Neutrophil (primary cell): ENCODE measurements at regions not wholly inside any gene's neighbourhood (a gene's known extent, or its start where the extent isn't known, plus 50 kb on each side); places are given as distances from the start of the nearest gene placed in this dataset.
"Not testable (repeated sequence)": the region's sequence is repeated elsewhere in the genome, so short reads cannot be mapped to it uniquely, and the experiment has no call there.

ENCODE experiments used
- H3K27ac ChIP-seq: fragments of 200-600 bp; sonication (generic); 2 replicates; pipeline ENCODE4 v1.5.1; 2016; ENCODE audit warnings: mild to moderate bottlenecking, moderate library complexity
- H3K27me3 ChIP-seq: fragments of 200-600 bp; sonication (generic); 2 replicates; pipeline ENCODE4 v1.6.0; 2016; ENCODE audit warnings: mild to moderate bottlenecking
- H3K36me3 ChIP-seq: fragments of 200-600 bp; sonication (generic); 2 replicates; pipeline ENCODE4 v1.5.1; 2017
- H3K4me1 ChIP-seq, 2 experiments: fragments of 200-600 bp in 1 of 2; sonication (generic) in 1 of 2; 1 replicate in 1 of 2; 2 replicates in 1 of 2; pipeline versions ENCODE4 v1.5.1 to v1.6.1; 2013 to 2016; ENCODE audit warnings: low read depth in 1 of 2, low read length in 1 of 2, mild to moderate bottlenecking in 1 of 2, moderate library complexity in 1 of 2; ENCODE audit not compliant: control insufficient read depth in 1 of 2, insufficient read depth in 1 of 2
- H3K4me3 ChIP-seq, 2 experiments: fragments of 200-600 bp in 1 of 2; sonication (generic) in 1 of 2; 1 replicate in 1 of 2; 2 replicates in 1 of 2; pipeline ENCODE4 v1.5.1; 2013 to 2016; ENCODE audit warnings: low read depth in 1 of 2, low read length in 1 of 2, mild to moderate bottlenecking in 1 of 2, moderate library complexity in 1 of 2
- H3K9me3 ChIP-seq: fragments of 200-600 bp; sonication (generic); 2 replicates; pipeline ENCODE4 v1.5.1; 2016
- CTCF ChIP-seq: fragments of 200-600 bp; sonication (generic); IDR thresholded peaks from 2 replicates; pipeline ENCODE4 v1.5.1; 2016; ENCODE audit warnings: antibody characterized with exemption

DNA sequence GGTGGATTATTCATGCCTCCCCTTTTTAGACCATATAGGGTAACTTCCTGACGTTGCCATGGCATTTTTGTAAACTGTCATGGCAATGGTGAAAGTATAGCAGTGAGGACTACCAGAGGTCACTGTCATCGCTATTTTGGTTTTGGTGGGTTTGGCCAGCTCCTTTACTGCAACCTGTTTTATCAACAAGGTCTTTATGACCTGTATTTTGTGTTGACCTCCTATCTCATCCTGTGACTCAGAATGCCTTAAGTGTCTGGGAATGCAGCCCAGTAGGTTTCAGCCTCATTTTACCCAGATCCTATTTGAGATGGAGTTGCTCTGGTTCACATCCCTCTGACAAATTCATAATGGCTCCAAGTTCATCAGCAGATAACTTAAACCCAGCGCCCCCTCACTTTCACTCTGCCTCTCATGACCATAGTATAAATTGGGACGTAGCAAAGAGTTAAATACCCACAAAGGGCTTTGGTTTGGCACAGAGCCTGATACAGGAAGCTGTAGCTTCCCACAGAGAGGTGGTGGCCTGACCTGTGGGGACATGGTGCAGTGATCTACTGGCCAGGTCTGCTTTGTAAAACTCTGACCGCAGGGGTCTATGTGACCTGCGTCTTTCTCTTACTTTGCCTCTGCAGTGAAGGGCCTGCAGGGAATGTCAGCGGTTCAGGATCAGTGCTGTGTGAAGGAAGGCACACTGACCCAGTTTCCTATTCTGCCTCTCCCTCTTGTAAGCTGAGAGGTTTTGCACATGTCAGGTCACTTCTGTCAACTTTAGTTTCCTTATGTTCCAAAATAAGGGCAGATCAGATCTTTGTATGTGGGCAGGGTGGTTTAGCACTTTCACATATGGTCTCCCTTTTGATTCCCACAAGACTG is 78.1 kb upstream of the ZNF644 start:
- no peak overlapping the region for H3K4me3 ChIP-seq
- no peak for TF ChIP-seq CTCF
- H3K36me3 ChIP-seq = no peaks in the 10 kb centered on the region
- no peak overlapping the region for H3K27ac ChIP-seq
- H3K4me1 ChIP-seq = no peaks in the 10 kb centered on the region
- H3K9me3 ChIP-seq = no peaks in the 10 kb centered on the region
- H3K27me3 ChIP-seq = peaks cover 60% of the 10 kb centered on the region

- H3K4me1 ChIP-seq = no peaks in the 10 kb centered on the region
- H3K27me3 ChIP-seq = peaks cover 53% of the 10 kb centered on the region
- H3K36me3 ChIP-seq = no peaks in the 10 kb centered on the region
- no peaks in the 10 kb centered on the region for H3K9me3 ChIP-seq
- no peak overlapping the region for H3K4me3 ChIP-seq
- no peak for TF ChIP-seq CTCF
- no peak overlapping the region for H3K27ac ChIP-seq
Measured at GRCh38 chr1:91098299-91098906, 76.6 kb upstream of the ZNF644 start.

DNA sequence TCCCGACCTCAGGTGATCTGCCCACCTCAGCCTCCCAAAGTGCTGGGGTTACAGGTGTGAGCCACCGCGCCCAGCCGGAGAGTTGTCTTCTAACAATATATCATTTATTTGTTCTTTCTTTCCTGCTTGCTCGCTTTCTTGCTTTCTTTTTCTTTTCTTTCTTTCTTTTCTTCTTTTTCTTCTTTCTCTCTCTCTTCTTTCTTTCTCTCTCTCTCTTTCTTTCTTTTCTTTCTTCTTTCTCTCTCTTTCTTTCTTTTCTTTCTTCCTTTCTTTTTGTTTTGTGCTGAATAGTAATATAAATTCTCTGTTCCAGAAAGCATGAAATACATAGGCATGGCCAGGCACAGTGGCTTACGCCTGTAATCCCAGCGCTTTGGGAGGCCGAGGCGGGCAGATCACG is 73.5 kb upstream of the ZNF644 start:
- H3K9me3 ChIP-seq = not testable (repeated sequence)
- peaks cover 40% of the 10 kb centered on the region for H3K27me3 ChIP-seq

DNA sequence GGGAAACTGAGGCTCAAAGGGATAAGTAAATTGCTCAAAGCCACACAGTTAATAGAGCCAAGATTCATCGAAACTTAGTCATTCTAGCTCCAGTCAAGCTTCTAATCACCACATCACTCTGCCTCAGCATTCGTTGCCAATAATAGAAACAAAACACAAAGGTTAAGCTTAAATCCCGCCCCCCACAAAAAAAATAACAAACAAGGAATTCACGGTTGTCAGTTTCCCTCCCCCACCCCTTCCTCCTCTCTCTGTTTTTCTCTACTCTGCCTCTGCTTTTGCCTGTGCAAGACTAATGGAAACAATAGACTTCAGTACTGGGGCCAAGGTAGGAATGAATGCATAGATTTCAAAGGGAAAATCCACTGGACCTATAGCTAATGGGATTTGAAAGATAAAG is 70.7 kb upstream of the ZNF644 start:
- peaks cover 15% of the 10 kb centered on the region for H3K27me3 ChIP-seq
- TF ChIP-seq CTCF = no peak
- H3K4me1 ChIP-seq = no peaks in the 10 kb centered on the region
- no peaks in the 10 kb centered on the region for H3K36me3 ChIP-seq
- no peak overlapping the region for H3K27ac ChIP-seq
- H3K4me3 ChIP-seq = no peak overlapping the region
- H3K9me3 ChIP-seq = no peaks in the 10 kb centered on the region

More for the DNA sequence above, 73.5 kb upstream of the ZNF644 start:
- not testable (repeated sequence) for H3K36me3 ChIP-seq, H3K4me1 ChIP-seq, H3K27ac ChIP-seq, H3K4me3 ChIP-seq

GRCh38 chr1:91091812-91092211 is 70.0 kb upstream of the ZNF644 start:
- no peaks in the 10 kb centered on the region for H3K9me3 ChIP-seq
- no peaks in the 10 kb centered on the region for H3K4me1 ChIP-seq
- H3K27ac ChIP-seq = no peak overlapping the region
- no peaks in the 10 kb centered on the region for H3K36me3 ChIP-seq
- peaks cover 15% of the 10 kb centered on the region for H3K27me3 ChIP-seq
- TF ChIP-seq CTCF = no peak
- no peak overlapping the region for H3K4me3 ChIP-seq

DNA sequence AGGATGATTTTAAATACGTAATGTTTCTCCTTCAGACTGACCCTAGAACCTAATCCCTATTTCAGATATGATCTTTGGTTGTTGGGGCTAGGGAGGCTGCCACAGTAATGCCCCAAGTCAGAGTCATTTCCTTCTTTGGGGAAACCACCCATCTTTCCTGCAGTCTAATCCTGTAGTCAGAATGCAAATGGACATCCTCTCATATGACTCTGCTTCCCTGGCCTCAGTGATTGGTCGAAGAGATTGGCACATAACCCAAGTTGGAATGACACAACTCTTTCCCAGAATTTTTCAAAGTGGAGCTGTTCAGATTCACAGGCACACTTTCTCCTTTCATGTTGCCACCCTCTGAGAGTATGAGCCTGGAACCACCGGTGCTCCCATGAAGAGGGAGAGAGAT is 58.8 kb upstream of the ZNF644 start:
- no peaks in the 10 kb centered on the region for H3K4me1 ChIP-seq
- no peak for TF ChIP-seq CTCF
- H3K4me3 ChIP-seq = no peak overlapping the region

More for the DNA sequence above, 58.8 kb upstream of the ZNF644 start:
- Histone ChIP-seq H3K27ac (no peak overlapping the region), H3K27me3 (no peaks in the 10 kb centered on the region), H3K36me3 (no peaks in the 10 kb centered on the region), H3K9me3 (no peaks in the 10 kb centered on the region)
